WI38 (cell line): ENCODE measurements at regions not wholly inside any gene's neighbourhood (a gene's known extent, or its start where the extent isn't known, plus 50 kb on each side); places are given as distances from the start of the nearest gene placed in this dataset.

Source experiments
- H3K4me3 ChIP-seq: 2 replicates; pipeline ENCODE4 v1.5.1; 2011; ENCODE audit warnings: low read depth, mild to moderate bottlenecking, control low read depth, low read length
- CTCF ChIP-seq: IDR thresholded peaks from 2 replicates; pipeline ENCODE4 v1.5.1; 2012; ENCODE audit warnings: low read depth, mild to moderate bottlenecking, control low read depth, low read length

- TF ChIP-seq CTCF, result no peak
- no peak overlapping the region for H3K4me3 ChIP-seq
Observed at GRCh38 chr16:14366974-14367707, 262.9 kb downstream of the PARN start.

- no peak overlapping the region for H3K4me3 ChIP-seq
- no peak for TF ChIP-seq CTCF
Observed at GRCh38 chr16:14366447-14366846, 263.6 kb downstream of the PARN start.

GRCh38 chr16:14365200-14365851 is 264.7 kb downstream of the PARN start:
- no peak overlapping the region for H3K4me3 ChIP-seq
- no peak for TF ChIP-seq CTCF

GRCh38 chr16:14364386-14365199 is 265.5 kb downstream of the PARN start:
- H3K4me3 ChIP-seq, result peak overlapping the region; percentile 34
- TF ChIP-seq CTCF, result no peak

GRCh38 chr16:14364112-14364385 is 266.0 kb downstream of the PARN start:
- peak overlapping the region; percentile 34 for H3K4me3 ChIP-seq
- TF ChIP-seq CTCF, result no peak

- TF ChIP-seq CTCF, result no peak
- peak overlapping the region; percentile 50 for H3K4me3 ChIP-seq
Observed at GRCh38 chr16:14362774-14363371, 267.2 kb downstream of the PARN start.
